HCT116 (cell line): ENCODE measurements at regions not wholly inside any gene's neighbourhood (a gene's known extent, or its start where the extent isn't known, plus 50 kb on each side); places are given as distances from the start of the nearest gene placed in this dataset.

Source experiments
- ATAC-seq: fragments of 200-7000 bp; cut with Tn5 transposase; 2 replicates; pipeline ENCODE4 v1.9.1; 2020; ENCODE audit warnings: mild to moderate bottlenecking, moderate library complexity
- BruUV-seq: library from RNA; stranded (reverse); fragments of 400-500 nt; replicated peaks from 2 replicates; lab custom pipeline; 2021; lab: Mats Ljungman, UMichigan
- CTCF ChIA-PET: fragments of 300-600 bp; sonication (Branson Sonifier 250); formaldehyde crosslinking; loops from one replicate; lab custom pipeline; 2021; ENCODE audit warnings: antibody characterized with exemption; lab: Charles Lee
- POLR2A ChIA-PET: fragments of 300-600, 350-600 bp; sonication (Branson Sonifier 250); formaldehyde crosslinking; loops from one replicate; lab custom pipeline; 2021; ENCODE audit warnings: antibody characterized with exemption; lab: Charles Lee
- RAD21 ChIA-PET, 2 experiments: fragments of 300-600 bp; sonication (Branson Sonifier 250); formaldehyde crosslinking; loops; one replicate each; lab custom pipeline; 2023; ENCODE audit warnings: low total read pairs in 2 of 2; ENCODE audit not compliant: uncharacterized antibody in 2 of 2, unreplicated experiment in 2 of 2, low non-redundant PET in 1 of 2; lab: Charles Lee
- DNase-seq: peaks from one replicate; pipeline ENCODE4 v3.0.0-alpha.2; 2010; ENCODE audit warnings: low read depth, low spot score
- H2AFZ ChIP-seq: fragments of 200-600 bp; shearing (Covaris generic), sonication (generic); 2 replicates; pipeline ENCODE4 v1.6.1; 2017; ENCODE audit warnings: low read depth, mixed run types, mixed read lengths, antibody characterized with exemption, low read length; ENCODE audit not compliant: poor library complexity, severe bottlenecking
- H3K27ac ChIP-seq: 2 replicates; pipeline ENCODE4 v1.5.1; 2012; ENCODE audit warnings: low read depth, low read length
- H3K27me3 ChIP-seq: fragments of 200-600 bp; sonication (generic); 2 replicates; pipeline ENCODE4 v1.6.1; 2016; ENCODE audit warnings: mixed run types, low read length, mixed read lengths; ENCODE audit not compliant: insufficient read depth
- H3K36me3 ChIP-seq, 2 experiments: fragments of 200-500 bp in 1 of 2; fragments of 200-600 bp in 1 of 2; sonication (Bioruptor generic) in 1 of 2; sonication (generic) in 1 of 2; 2 replicates each; pipeline versions ENCODE4 v1.5.1 to v1.6.1; 2014 to 2016; ENCODE audit warnings: low read length in 2 of 2, inconsistent platforms in 1 of 2, mixed read lengths in 1 of 2, mixed run types in 1 of 2; ENCODE audit not compliant: insufficient read depth in 2 of 2, control insufficient read depth in 1 of 2
- H3K4me1 ChIP-seq, 2 experiments: fragments of 200-600 bp in 1 of 2; sonication (generic) in 1 of 2; 2 replicates each; pipeline versions ENCODE4 v1.5.1 to v1.6.1; 2012 to 2017; ENCODE audit warnings: low read length in 2 of 2, inconsistent platforms in 1 of 2, mild to moderate bottlenecking in 1 of 2, mixed read lengths in 1 of 2, mixed run types in 1 of 2, moderate library complexity in 1 of 2; ENCODE audit not compliant: insufficient read depth in 2 of 2, control insufficient read depth in 1 of 2
- H3K4me2 ChIP-seq: fragments of 200-600 bp; sonication (generic); 2 replicates; pipeline ENCODE4 v1.6.1; 2017; ENCODE audit warnings: mixed run types, low read length, mixed read lengths
- H3K4me3 ChIP-seq, 2 experiments: fragments of 200-600 bp in 1 of 2; sonication (generic) in 1 of 2; replicated peaks in 1 of 2; 2 replicates each; pipeline ENCODE4 v1.5.1; 2011 to 2016; ENCODE audit warnings: low read length in 2 of 2, control low read depth in 1 of 2, low read depth in 1 of 2, mild to moderate bottlenecking in 1 of 2, mixed read lengths in 1 of 2, mixed run types in 1 of 2
- H3K79me2 ChIP-seq: fragments of 200-600 bp; sonication (generic); 2 replicates; pipeline ENCODE4 v1.6.1; 2017; ENCODE audit warnings: mild to moderate bottlenecking, mixed run types, low read length, moderate library complexity, mixed read lengths; ENCODE audit not compliant: insufficient read depth
- H3K9ac ChIP-seq: fragments of 200-600 bp; sonication (generic); 2 replicates; pipeline ENCODE4 v1.6.1; 2016; ENCODE audit warnings: low read length, mixed read lengths
- H3K9me2 ChIP-seq: fragments of 200-600 bp; sonication (generic), shearing (Covaris generic); 2 replicates; pipeline ENCODE4 v1.6.1; 2017; ENCODE audit warnings: mixed run types, mild to moderate bottlenecking, moderate library complexity; ENCODE audit not compliant: insufficient read depth
- H3K9me3 ChIP-seq, 2 experiments: fragments of 200-500 bp in 1 of 2; fragments of 200-600 bp in 1 of 2; sonication (Bioruptor generic) in 1 of 2; sonication (generic) in 1 of 2; 2 replicates each; pipeline ENCODE4 v1.6.1; 2014 to 2017; ENCODE audit warnings: low read length in 2 of 2, mixed read lengths in 2 of 2, inconsistent platforms in 1 of 2, low read depth in 1 of 2, mild to moderate bottlenecking in 1 of 2, mixed run types in 1 of 2, moderate library complexity in 1 of 2; ENCODE audit not compliant: control insufficient read depth in 1 of 2, insufficient read depth in 1 of 2
- H4K20me1 ChIP-seq: fragments of 200-600 bp; sonication (generic), shearing (Covaris generic); 2 replicates; pipeline ENCODE4 v1.6.1; 2017; ENCODE audit warnings: mixed run types, mild to moderate bottlenecking, moderate library complexity; ENCODE audit not compliant: insufficient read depth
- CEBPB ChIP-seq: IDR thresholded peaks from 2 replicates; pipeline ENCODE4 v1.6.1; 2012; ENCODE audit warnings: low read depth
- CTCF ChIP-seq, 3 experiments: fragments of 200-600 bp in 1 of 3; sonication (generic) in 1 of 3; IDR thresholded peaks in 2 of 3; conservative IDR thresholded peaks in 1 of 3; 2 replicates each; pipeline ENCODE4 v1.5.1; 2012 to 2017; ENCODE audit warnings: low read depth in 2 of 3, low read length in 2 of 3, antibody characterized with exemption in 1 of 3, borderline replicate concordance in 1 of 3, control low read depth in 1 of 3, mild to moderate bottlenecking in 1 of 3, mixed read lengths in 1 of 3, mixed run types in 1 of 3, moderate library complexity in 1 of 3; ENCODE audit not compliant: insufficient read depth in 1 of 3
- EGR1 ChIP-seq: IDR thresholded peaks from 2 replicates; pipeline ENCODE4 v1.6.1; 2012; ENCODE audit warnings: low read depth
- ELF1 ChIP-seq: IDR thresholded peaks from 2 replicates; pipeline ENCODE4 v1.6.1; 2012; ENCODE audit warnings: low read depth, borderline replicate concordance
- EZH2 ChIP-seq: fragments of 200-600 bp; sonication (generic); IDR thresholded peaks from 2 replicates; pipeline ENCODE4 v1.6.1; 2017; ENCODE audit warnings: antibody characterized with exemption, mixed run types
- EZH2phosphoT487 ChIP-seq: fragments of 200-600 bp; IDR thresholded peaks from 2 replicates; pipeline ENCODE4 v1.6.1; 2018; ENCODE audit warnings: antibody characterized with exemption, borderline replicate concordance
- JUND ChIP-seq: IDR thresholded peaks from 2 replicates; pipeline ENCODE4 v1.6.1; 2012
- RAD21 ChIP-seq: IDR thresholded peaks from 2 replicates; pipeline ENCODE4 v1.6.1; 2012; ENCODE audit warnings: low read depth, mild to moderate bottlenecking
- SP1 ChIP-seq: IDR thresholded peaks from 2 replicates; pipeline ENCODE4 v1.6.1; 2012; ENCODE audit warnings: low read depth
- SRF ChIP-seq: IDR thresholded peaks from 2 replicates; pipeline ENCODE4 v1.6.1; 2012; ENCODE audit warnings: low read depth
- YY1 ChIP-seq: IDR thresholded peaks from 2 replicates; pipeline ENCODE4 v1.6.1; 2011; ENCODE audit warnings: low read length, low read depth, moderate library complexity, mild to moderate bottlenecking; ENCODE audit not compliant: insufficient replicate concordance; ENCODE audit errors: extremely low read depth
- ZFX ChIP-seq: fragments of 450-650 bp; IDR thresholded peaks from 2 replicates; pipeline ENCODE4 v1.6.1; 2017
- intact Hi-C: fragments of 100-400 bp; cut with micrococcal nuclease; formaldehyde crosslinking; loops from 2 replicates; pipeline ENCODE4 v1.10.0; 2022
- TF ChIP-seq, protein P1 (sequence below): IDR thresholded peaks from 2 replicates; pipeline ENCODE4 v1.6.1; 2012
- TF ChIP-seq, protein P2 (sequence below): IDR thresholded peaks from 2 replicates; pipeline ENCODE4 v1.6.1; 2012

- BruUV-seq, result no TSS peak
- no peak for DNase-seq
- POLR2A ChIA-PET, result no interaction called here
Measured at GRCh38 chr9:12889402-12890106, 114.7 kb downstream of the LURAP1L start.

More at GRCh38 chr9:12889402-12890106, 114.7 kb downstream of the LURAP1L start:
- no peak overlapping the region for H3K4me2 ChIP-seq
- intact Hi-C loops, result loop anchor here (10.0 kb wide), 1 partner anchor 125 kb away; no protein-coding TSS in a partner anchor
- TF ChIP-seq RAD21 (no peak), JUND (no peak), CTCF (IDR thresholded peaks at IDR 0.05 in 2 of 3, conservative IDR thresholded peaks at IDR 0.05 in 1 of 3; ENCODE audit: borderline replicate concordance in 1 of 3, insufficient read depth in 1 of 3, low read depth in 2 of 3, low read length in 2 of 3) (no peak), ZFX (no peak), CEBPB (no peak), ELF1 (no peak), SRF (no peak), SP1 (no peak), EZH2 (no peak), EGR1 (no peak), EZH2phosphoT487 (no peak), YY1 (no peak)
- TF ChIP-seq, protein P1, sequence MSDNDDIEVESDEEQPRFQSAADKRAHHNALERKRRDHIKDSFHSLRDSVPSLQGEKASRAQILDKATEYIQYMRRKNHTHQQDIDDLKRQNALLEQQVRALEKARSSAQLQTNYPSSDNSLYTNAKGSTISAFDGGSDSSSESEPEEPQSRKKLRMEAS, result no peak
- TF ChIP-seq, protein P2, sequence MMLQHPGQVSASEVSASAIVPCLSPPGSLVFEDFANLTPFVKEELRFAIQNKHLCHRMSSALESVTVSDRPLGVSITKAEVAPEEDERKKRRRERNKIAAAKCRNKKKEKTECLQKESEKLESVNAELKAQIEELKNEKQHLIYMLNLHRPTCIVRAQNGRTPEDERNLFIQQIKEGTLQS, result no peak
- no peak overlapping the region for H3K27ac ChIP-seq
- no peaks in the 10 kb centered on the region for H3K36me3 ChIP-seq
- no peaks in the 10 kb centered on the region for H3K4me1 ChIP-seq
- H4K20me1 ChIP-seq, result no peaks in the 10 kb centered on the region
- no peaks in the 10 kb centered on the region for H3K27me3 ChIP-seq
- H3K9me3 ChIP-seq, result no peaks in the 10 kb centered on the region
- no peaks in the 10 kb centered on the region for H3K9me2 ChIP-seq
- H3K4me3 ChIP-seq, result no peak overlapping the region
- ChIA-PET CTCF (no interaction called here), RAD21 (no interaction called here)
- H2AFZ ChIP-seq, result no peak overlapping the region
- H3K9ac ChIP-seq, result no peak overlapping the region
- H3K79me2 ChIP-seq, result no peaks in the 10 kb centered on the region
- no peak for ATAC-seq
